Large intestine (tissue), 3 donors: ENCODE measurements at regions not wholly inside any gene's neighbourhood (a gene's known extent, or its start where the extent isn't known, plus 50 kb on each side); places are given as distances from the start of the nearest gene placed in this dataset.
"Not testable (repeated sequence)": the region's sequence is repeated elsewhere in the genome, so short reads cannot be mapped to it uniquely, and the experiment has no call there.

Experiments used
- DNase-seq, 2 donors: peaks; one replicate each; pipeline versions ENCODE4 v3.0.0 to v3.0.0-alpha.2; 2013
- H3K27ac ChIP-seq: one replicate; pipeline ENCODE4 v1.5.1; 2013; ENCODE audit warnings: low read length
- H3K27me3 ChIP-seq: 2 replicates; pipeline ENCODE4 v1.6.1; 2013; ENCODE audit warnings: low read length; ENCODE audit not compliant: control insufficient read depth, insufficient read depth
- H3K36me3 ChIP-seq: 2 replicates; pipeline ENCODE4 v1.6.1; 2013; ENCODE audit warnings: low read length; ENCODE audit not compliant: control insufficient read depth, insufficient read depth
- H3K4me1 ChIP-seq: one replicate; pipeline ENCODE4 v1.6.1; 2013; ENCODE audit warnings: low read length; ENCODE audit not compliant: control insufficient read depth, insufficient read depth
- H3K4me3 ChIP-seq: one replicate; pipeline ENCODE4 v1.5.1; 2013; ENCODE audit warnings: low read length
- H3K9me3 ChIP-seq: one replicate; pipeline ENCODE4 v1.6.1; 2013; ENCODE audit warnings: mild to moderate bottlenecking, low read depth, low read length, moderate library complexity; ENCODE audit not compliant: control insufficient read depth
- WGBS: methylation state at CpG from one replicate; pipeline ENCODE4 v1.1.5; 2013; ENCODE audit warnings: low lambda C conversion rate; ENCODE audit not compliant: insufficient coverage; 5-methylcytosine and 5-hydroxymethylcytosine counted together

DNA sequence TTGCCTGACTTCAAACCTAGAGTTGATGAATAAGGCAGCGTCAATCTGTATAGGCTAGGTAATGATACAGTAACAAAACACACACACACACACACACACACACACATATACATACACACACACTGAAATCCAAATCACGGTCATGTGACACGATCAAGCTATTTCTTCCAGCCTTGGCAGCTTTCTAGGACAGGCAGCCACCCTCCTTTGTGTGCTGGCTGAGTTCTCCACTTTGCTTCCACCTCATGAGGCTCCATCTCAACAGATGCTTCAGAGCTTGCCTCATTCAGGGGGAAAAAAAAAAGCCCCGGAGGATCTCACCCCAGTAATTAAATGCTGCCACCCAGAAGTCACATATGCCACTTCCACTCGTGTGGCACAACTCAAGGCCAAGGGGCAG, 217.9 kb downstream of the NPIPA8 start:
- not testable (repeated sequence) for H3K27ac ChIP-seq, H3K27me3 ChIP-seq, H3K4me3 ChIP-seq, H3K9me3 ChIP-seq, H3K4me1 ChIP-seq, H3K36me3 ChIP-seq, DNase-seq
- no CpG with 5 or more reads among the region's 5 CpGs for WGBS

DNA sequence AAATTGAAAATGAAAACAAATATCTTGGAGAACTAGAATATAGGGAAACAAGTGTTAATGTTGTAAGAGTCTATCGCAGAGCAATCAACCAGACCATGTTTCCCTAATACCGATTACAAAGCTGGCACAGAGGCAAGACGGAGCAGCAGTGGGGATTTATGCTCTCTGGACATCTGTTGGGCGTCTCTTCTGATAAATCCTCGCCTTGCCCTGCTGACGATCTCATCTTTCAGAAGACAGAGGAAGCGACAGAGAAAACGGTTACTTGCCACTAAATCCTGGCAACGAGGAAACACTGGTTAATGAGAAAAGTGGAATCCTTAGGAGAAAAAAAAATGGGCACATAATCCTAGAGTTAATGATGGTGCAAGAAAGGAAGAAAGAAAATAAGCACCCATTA, 218.5 kb downstream of the NPIPA8 start:
- not testable (repeated sequence) for H3K27me3 ChIP-seq, DNase-seq, H3K36me3 ChIP-seq, H3K4me3 ChIP-seq, H3K9me3 ChIP-seq, H3K27ac ChIP-seq, H3K4me1 ChIP-seq
- WGBS: 75% methylated on average over 1 of the region's 9 CpGs

DNA sequence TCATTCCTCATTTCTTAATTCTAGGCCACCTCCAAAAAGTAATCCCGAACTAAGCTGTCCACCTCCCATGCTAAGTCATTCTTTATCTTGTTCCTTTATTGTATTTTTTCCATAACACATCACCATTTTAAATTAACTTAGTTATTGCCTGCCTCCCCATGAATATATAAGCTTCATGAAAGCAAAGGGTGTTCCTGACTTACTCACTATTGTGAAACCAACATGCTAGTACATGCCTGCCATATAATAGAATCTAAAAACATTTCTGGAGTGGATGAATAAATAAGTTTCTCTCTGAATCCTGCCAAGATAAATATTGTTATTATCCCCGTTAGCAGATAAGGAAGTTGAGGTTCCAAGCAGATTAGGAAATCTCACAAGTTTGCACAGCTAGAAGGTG, 232.1 kb downstream of the NPIPA8 start:
- H3K36me3 ChIP-seq, H3K9me3 ChIP-seq, H3K27ac ChIP-seq, H3K27me3 ChIP-seq, DNase-seq, H3K4me3 ChIP-seq, H3K4me1 ChIP-seq: not testable (repeated sequence)
- no CpG with 5 or more reads among the region's 2 CpGs for WGBS

DNA sequence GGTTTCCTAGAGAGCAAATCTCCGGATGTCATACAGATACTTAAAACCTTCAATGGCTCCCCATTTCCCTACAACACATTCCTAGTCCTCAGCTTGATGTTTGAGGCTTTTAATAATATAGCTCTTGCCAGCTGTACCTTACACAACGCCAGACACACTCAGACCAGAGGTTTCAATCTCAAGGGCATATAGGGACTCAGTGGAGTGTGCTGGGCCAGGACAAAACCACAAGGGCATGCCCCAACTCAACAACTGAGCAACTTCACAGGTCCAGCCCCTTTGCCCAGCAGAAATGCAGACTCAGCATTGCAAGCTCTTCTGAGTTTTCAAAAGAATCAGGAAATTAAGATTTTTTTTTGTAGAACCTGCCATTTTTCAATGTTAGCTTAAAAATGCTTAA, 235.5 kb downstream of the NPIPA8 start:
- DNase-seq, H3K36me3 ChIP-seq, H3K27ac ChIP-seq, H3K4me3 ChIP-seq, H3K27me3 ChIP-seq, H3K4me1 ChIP-seq, H3K9me3 ChIP-seq: not testable (repeated sequence)
- no CpG with 5 or more reads among the region's 2 CpGs for WGBS

DNA sequence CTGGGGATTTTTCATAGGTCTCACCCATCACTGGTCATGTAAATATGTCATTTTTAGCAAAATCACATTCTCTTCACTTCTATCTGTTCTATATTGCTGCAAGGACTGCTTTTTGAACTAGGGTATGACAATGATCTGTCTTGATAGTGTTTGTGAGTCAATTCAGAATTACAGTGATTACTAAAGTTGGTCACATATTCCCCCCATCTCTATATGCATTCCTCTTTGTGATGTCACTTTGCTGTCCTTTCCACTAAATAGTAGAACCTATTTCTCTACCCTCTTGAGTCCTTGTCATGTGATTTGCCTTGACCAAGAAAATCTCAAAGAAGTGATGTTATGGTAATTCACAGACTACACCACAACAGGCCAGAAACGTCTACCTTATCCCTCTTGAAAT, 243.9 kb downstream of the NPIPA8 start:
- not testable (repeated sequence) for H3K27ac ChIP-seq, DNase-seq, H3K27me3 ChIP-seq, H3K4me1 ChIP-seq, H3K4me3 ChIP-seq, H3K9me3 ChIP-seq, H3K36me3 ChIP-seq
- WGBS: no CpG with 5 or more reads among the region's 1 CpG

DNA sequence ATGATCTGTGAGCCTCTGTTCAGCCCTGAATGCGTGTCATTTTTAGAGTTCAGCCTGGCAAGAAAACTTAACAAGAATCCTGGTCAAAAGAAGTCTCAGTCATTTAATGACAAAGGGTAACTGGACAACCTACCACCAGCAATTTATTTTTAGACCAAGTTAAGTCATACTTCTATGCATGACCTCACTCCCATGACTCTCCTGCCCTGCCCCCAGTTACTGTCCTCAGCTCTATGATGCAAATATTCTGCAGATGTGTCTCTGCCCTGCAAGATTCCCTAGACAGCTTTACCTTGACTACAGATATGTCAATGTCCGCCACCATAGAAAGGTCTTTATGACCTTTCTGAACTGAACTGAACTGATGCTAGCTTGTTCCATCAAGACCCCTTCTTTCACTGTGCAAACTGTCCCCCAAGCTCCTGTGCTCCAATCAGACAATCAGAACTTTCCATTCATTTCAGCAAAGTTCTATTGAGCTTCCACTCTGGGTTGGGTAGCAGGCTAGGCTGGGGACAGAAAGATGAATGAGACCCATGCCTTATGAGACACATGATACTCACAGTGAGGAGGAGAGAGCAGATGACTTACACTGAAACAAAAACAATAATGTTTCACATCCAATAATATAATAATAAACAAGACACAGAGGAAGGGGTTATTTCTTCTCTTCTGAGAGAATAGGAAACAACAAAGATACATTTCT, 255.7 kb downstream of the NPIPA8 start:
- H3K9me3 ChIP-seq, H3K4me3 ChIP-seq, H3K36me3 ChIP-seq, H3K27me3 ChIP-seq, H3K4me1 ChIP-seq, DNase-seq, H3K27ac ChIP-seq: not testable (repeated sequence)
- WGBS: no CpG with 5 or more reads among the region's 2 CpGs

DNA sequence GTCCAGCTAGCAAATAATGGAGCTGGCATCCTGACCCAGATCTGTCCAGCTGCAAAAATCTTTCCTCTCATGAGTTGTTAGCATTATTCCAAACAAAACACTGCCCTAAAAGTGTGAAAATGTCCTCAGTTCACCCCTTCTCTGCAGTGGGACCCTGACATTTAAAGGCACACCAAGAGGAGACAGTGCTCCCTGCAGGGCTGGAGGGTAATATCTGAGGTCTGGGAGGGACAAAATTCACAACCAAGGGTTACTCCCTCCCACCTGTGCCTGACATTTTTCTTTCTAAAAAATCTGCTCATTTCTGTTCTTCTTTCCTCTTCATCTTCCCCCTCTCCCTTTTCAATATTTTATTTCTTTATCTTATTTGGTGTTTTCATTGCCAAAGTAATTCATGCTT, 258.6 kb downstream of the NPIPA8 start:
- H3K36me3 ChIP-seq, H3K27me3 ChIP-seq, DNase-seq, H3K4me1 ChIP-seq, H3K9me3 ChIP-seq, H3K27ac ChIP-seq, H3K4me3 ChIP-seq: not testable (repeated sequence)

DNA sequence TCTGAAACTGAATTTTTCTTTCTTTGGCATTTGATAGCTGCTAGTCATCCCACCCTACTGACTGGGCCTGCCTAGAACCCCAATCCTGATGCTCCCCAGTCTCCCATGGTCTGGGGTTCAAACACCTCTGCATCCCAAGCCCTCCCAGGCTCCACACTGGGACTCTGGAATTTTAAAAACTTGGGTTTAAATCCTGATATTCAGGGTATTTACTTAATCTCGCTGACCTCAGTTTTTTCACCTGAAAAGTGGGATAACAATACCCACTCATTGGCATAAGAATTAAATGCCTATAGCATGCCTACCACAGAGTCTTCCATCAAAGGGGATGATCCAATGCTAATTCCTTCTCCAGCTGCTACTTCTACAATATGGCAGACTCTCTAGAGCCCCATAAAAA, 264.4 kb downstream of the NPIPA8 start:
- no peaks in the 10 kb centered on the region for H3K4me1 ChIP-seq
- H3K27me3 ChIP-seq: no peaks in the 10 kb centered on the region
- H3K27ac ChIP-seq: no peak overlapping the region
- H3K4me3 ChIP-seq: no peak overlapping the region
- H3K9me3 ChIP-seq: no peaks in the 10 kb centered on the region
- DNase-seq: no peak
- WGBS: no CpG with 5 or more reads among the region's 1 CpG
- H3K36me3 ChIP-seq: no peaks in the 10 kb centered on the region

DNA sequence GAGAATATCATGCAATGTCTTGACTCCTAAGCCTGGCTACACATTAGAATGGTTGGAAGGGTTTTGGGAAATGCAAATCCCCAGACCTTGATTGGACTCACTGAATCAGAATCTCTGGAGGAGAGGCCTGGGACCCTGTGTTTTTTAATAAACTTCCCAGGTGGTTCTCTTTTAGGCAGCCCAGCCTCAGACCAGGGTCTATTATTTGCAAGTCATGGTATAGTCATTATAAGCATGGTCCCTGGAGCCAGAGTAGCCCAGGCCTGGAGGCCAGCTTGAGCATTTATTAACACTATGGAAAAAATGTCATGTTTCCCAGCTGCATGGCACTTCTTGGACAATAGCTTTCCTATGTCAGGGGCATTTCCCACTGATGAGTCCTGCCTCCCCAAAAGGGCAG, 266.9 kb downstream of the NPIPA8 start:
- no peak for DNase-seq
- H3K36me3 ChIP-seq: no peaks in the 10 kb centered on the region
- H3K4me3 ChIP-seq: no peak overlapping the region
- no peaks in the 10 kb centered on the region for H3K27me3 ChIP-seq
- no peak overlapping the region for H3K27ac ChIP-seq
- H3K9me3 ChIP-seq: no peaks in the 10 kb centered on the region
- H3K4me1 ChIP-seq: no peaks in the 10 kb centered on the region

DNA sequence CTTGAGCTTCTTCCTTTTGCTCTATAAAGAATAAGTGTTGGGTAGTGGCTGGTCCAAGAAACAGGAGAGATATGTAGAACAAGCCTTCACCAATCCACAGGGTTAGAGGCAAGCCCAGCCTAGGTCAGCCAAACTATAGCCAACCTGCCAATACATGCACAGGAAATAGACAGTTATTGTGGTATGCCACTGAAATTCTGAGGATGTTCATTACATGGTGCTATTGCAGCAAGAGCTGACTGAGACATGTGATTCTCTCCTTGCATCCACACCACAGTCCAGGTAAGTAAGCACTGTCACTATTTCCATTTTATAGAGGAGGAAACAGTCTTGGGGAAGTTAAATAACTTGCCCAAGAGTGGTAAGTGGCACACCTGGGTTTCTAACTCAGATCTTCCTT, 268.1 kb downstream of the NPIPA8 start:
- no peak for DNase-seq
- Histone ChIP-seq H3K27me3 (no peaks in the 10 kb centered on the region), H3K4me3 (no peak overlapping the region), H3K9me3 (no peaks in the 10 kb centered on the region), H3K36me3 (no peaks in the 10 kb centered on the region), H3K27ac (no peak overlapping the region), H3K4me1 (no peaks in the 10 kb centered on the region)

DNA sequence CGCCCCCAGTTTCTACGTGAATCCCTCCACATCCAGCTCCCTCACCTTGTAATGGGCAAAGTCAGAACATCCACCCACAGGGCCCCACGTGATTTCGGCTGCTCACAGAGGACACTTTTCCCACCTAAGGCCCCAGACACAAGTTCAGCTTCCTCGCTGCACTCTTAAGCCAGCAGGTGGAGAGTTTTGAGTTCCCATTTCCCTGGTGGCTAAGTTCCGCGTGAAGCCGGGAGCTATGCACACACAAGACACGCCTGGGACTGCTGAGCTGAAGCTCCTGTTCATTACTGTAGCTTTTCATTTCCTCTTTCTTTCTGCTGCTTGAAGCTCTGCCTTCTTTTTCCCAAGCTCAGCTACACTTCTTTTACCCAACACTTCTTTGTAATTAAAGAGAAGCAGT, 273.8 kb downstream of the NPIPA8 start:
- no peaks in the 10 kb centered on the region for H3K4me1 ChIP-seq
- WGBS: no CpG with 5 or more reads among the region's 9 CpGs
- H3K4me3 ChIP-seq: no peak overlapping the region
- H3K27ac ChIP-seq: no peak overlapping the region
- no peaks in the 10 kb centered on the region for H3K27me3 ChIP-seq
- no peaks in the 10 kb centered on the region for H3K36me3 ChIP-seq
- no peaks in the 10 kb centered on the region for H3K9me3 ChIP-seq
- DNase-seq: no peak
